ENCODE measurements at regions not wholly inside any gene's neighbourhood (a gene's known extent, or its start where the extent isn't known, plus 50 kb on each side); places are given as distances from the start of the nearest gene placed in this dataset.
A peak's percentile ranks its signal among the peaks of the same experiment; 100 is the strongest.

DNA sequence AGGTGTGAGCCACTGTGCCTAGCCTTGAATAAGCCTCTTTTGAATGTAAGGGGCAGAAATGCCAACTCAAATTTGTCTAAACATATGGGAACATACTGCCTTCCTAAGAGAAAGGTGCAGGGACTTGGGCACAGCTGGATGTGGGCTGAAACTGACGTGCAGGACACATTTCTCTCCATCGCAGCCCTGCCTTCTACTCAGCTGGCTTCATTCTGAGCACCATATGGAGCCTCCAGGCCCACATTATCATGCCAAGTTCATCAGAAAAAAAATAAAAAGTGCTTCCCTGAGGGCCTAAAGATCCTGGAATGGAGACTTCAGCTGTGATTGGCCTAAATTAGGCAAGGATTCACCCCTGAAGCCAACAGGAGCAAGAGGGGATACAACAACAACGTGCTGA is 386.2 kb downstream of the RAB28 start:
- no peak for ATAC-seq
- 73 to 84% (median 82%) methylated on average over 3 of the region's 3 CpGs for WGBS, 4 donors

DNA sequence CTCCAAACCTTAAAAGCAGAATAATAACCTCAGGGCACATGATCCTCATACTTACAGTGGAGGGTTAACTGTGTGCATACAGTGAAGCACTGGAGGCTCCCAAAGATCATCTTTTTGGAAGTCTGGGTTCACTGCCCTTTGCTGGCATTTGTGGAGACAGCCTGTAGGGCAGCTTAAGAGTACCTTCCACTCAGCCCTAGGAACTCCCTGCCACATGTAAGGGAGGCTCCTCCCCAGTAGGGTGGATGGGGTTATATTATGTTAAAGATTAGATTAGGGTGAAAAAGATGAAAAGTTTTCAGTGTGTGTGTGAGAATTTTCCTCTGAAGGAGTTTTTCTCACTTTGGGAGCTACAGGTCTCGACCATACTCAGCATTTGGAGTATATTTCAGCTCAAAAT is 388.4 kb downstream of the RAB28 start:
- Histone ChIP-seq H3K27ac (no peak overlapping the region), H3K9me3 (no peaks in the 10 kb centered on the region), H3K27me3 (no peaks in the 10 kb centered on the region), H3K36me3 (no peaks in the 10 kb centered on the region), H3K4me1 (peaks cover 0 to 4% (median 0%) of the 10 kb centered on the region in 12 donors), H3K4me3 (no peak overlapping the region)
- intact Hi-C loops (cut with DNase I): no loop called here
- TF ChIP-seq, protein P1, sequence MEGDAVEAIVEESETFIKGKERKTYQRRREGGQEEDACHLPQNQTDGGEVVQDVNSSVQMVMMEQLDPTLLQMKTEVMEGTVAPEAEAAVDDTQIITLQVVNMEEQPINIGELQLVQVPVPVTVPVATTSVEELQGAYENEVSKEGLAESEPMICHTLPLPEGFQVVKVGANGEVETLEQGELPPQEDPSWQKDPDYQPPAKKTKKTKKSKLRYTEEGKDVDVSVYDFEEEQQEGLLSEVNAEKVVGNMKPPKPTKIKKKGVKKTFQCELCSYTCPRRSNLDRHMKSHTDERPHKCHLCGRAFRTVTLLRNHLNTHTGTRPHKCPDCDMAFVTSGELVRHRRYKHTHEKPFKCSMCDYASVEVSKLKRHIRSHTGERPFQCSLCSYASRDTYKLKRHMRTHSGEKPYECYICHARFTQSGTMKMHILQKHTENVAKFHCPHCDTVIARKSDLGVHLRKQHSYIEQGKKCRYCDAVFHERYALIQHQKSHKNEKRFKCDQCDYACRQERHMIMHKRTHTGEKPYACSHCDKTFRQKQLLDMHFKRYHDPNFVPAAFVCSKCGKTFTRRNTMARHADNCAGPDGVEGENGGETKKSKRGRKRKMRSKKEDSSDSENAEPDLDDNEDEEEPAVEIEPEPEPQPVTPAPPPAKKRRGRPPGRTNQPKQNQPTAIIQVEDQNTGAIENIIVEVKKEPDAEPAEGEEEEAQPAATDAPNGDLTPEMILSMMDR (IDR thresholded peaks at IDR 0.05): no peak
- TF ChIP-seq POLR2A (IDR thresholded peaks at IDR 0.05): no peak
- no peak for DNase-seq
- ATAC-seq: no peak
- WGBS, 4 donors: 70 to 84% (median 76%) methylated on average over 1 of the region's 1 CpG

More for the DNA sequence above, 386.2 kb downstream of the RAB28 start:
- Histone ChIP-seq H3K4me1 (peaks cover 0 to 3% (median 0%) of the 10 kb centered on the region in 12 donors), H3K36me3 (no peaks in the 10 kb centered on the region), H3K4me3 (no peak overlapping the region), H3K27me3 (no peaks in the 10 kb centered on the region), H3K27ac (no peak overlapping the region), H3K9me3 (no peaks in the 10 kb centered on the region)
- DNase-seq: no peak
- intact Hi-C loops (cut with DNase I): no loop called here
- TF ChIP-seq, protein P1 (IDR thresholded peaks at IDR 0.05): no peak
- TF ChIP-seq POLR2A (IDR thresholded peaks at IDR 0.05): no peak

- intact Hi-C loops (cut with DNase I): no loop called here
- peak; percentile 24 to 52 (median 48) for ATAC-seq
- WGBS, 4 donors: 61 to 74% (median 66%) methylated on average over 2 of the region's 2 CpGs
- no peak overlapping the region for H3K4me3 ChIP-seq
- H3K27me3 ChIP-seq: no peaks in the 10 kb centered on the region
- peaks cover 0 to 19% (median 2%) of the 10 kb centered on the region in 12 donors for H3K4me1 ChIP-seq
- H3K36me3 ChIP-seq: no peaks in the 10 kb centered on the region
- H3K9me3 ChIP-seq: no peaks in the 10 kb centered on the region
- TF ChIP-seq, protein P1 (IDR thresholded peaks at IDR 0.05): no peak
- no peak for TF ChIP-seq POLR2A (IDR thresholded peaks at IDR 0.05)
- peak in 1 of 5 donors; percentile 29 for DNase-seq
- H3K27ac ChIP-seq: peak overlapping the region in 4 of 12 donors; percentile 35 to 56 (median 50)
Measured at GRCh38 chr4:13093170-13093569, 391.0 kb downstream of the RAB28 start.

GRCh38 chr4:13092702-13093101 is 391.4 kb downstream of the RAB28 start:
- DNase-seq: peak in 2 of 5 donors; percentile 13 to 19
- H3K9me3 ChIP-seq: no peaks in the 10 kb centered on the region
- H3K4me3 ChIP-seq: no peak overlapping the region
- no peaks in the 10 kb centered on the region for H3K36me3 ChIP-seq
- TF ChIP-seq POLR2A (IDR thresholded peaks at IDR 0.05): no peak
- TF ChIP-seq, protein P1 (IDR thresholded peaks at IDR 0.05): no peak
- 50 to 85% (median 63%) methylated on average over 1 of the region's 1 CpG for WGBS, 4 donors
- ATAC-seq: peak; percentile 77 to 91 (median 80)
- intact Hi-C loops (cut with DNase I): no loop called here
- no peaks in the 10 kb centered on the region for H3K27me3 ChIP-seq
- H3K4me1 ChIP-seq: peaks cover 0 to 19% (median 2%) of the 10 kb centered on the region in 12 donors
- H3K27ac ChIP-seq: peak overlapping the region in 4 of 12 donors; percentile 35 to 56 (median 50)

All from heart left ventricle (tissue), 16 donors.